ENCODE measurements at regions not wholly inside any gene's neighbourhood (a gene's known extent, or its start where the extent isn't known, plus 50 kb on each side); places are given as distances from the start of the nearest gene placed in this dataset.

DNA sequence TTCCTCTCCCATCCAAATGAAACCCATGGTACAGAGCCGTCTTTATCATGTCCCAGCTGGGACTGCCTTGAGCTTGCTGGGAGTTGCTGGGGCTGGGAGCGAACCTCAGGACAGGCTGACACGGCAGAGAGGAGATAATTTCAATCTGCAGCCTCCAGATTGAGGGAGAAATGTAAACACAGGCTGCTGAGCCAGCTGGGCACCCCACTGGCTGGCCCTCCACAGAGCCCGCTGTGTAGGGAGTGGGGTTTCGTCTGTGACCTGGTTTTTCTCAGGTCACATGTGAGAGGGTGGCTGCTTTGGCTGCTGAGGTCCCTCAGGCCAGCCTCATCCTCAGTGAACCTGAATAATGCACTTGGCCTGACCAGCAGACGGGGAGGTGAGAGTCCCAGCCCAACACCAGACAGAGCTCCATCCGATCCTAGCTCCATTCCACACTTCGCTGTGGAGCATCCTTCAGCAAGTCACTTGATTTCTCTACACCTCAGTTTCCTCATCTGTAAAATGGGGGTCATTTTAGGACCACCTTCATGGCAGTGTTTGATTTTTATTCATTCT is 121.6 kb upstream of the MRPS22 start (continued):
- TF ChIP-seq STAT6 (CRISPR knock-in tag; IDR thresholded peaks at IDR 0.05; ENCODE audit: borderline replicate concordance) (no peak), HNRNPK (IDR thresholded peaks at IDR 0.05; ENCODE audit: low read depth, low read length, poor library complexity, severe bottlenecking) (no peak), KLF9 (CRISPR knock-in tag; IDR thresholded peaks at IDR 0.05; ENCODE audit: low read depth) (no peak)

GRCh38 chr3:139225548-139225947 is 118.3 kb upstream of the MRPS22 start:
- Histone ChIP-seq H4K20me1 (ENCODE audit: insufficient read depth, low read length) (no peaks in the 10 kb centered on the region), H3K9me3 (ENCODE audit: low read length) (no peaks in the 10 kb centered on the region), H2AFZ (ENCODE audit: low read length) (no peak overlapping the region), H3K36me3 (replicated peaks in 1 of 2; ENCODE audit: control insufficient read depth in 1 of 2, insufficient read depth in 2 of 2, low read length in 2 of 2) (no peaks in the 10 kb centered on the region), H3K27me3 (ENCODE audit: control insufficient read depth in 1 of 2, insufficient read depth in 2 of 2, low read length in 2 of 2) (no peaks in the 10 kb centered on the region), H3K27ac (ENCODE audit: extremely low read length, insufficient read depth, low read length) (no peak overlapping the region), H3K4me1 (ENCODE audit: insufficient read depth, low read length) (peaks cover 6% of the 10 kb centered on the region; the same call in 1 of the 2 replicates), H3K4me2 (ENCODE audit: low read depth, low read length) (no peak overlapping the region), H3K79me2 (ENCODE audit: insufficient read depth, low read length) (no peaks in the 10 kb centered on the region), H3K4me3 (replicated peaks in 1 of 3; ENCODE audit: insufficient read depth in 1 of 3, low read depth in 2 of 3, low read length in 3 of 3) (no peak overlapping the region), H3K9ac (ENCODE audit: insufficient read depth, low read depth, low read length) (no peak overlapping the region)
- POLR2A ChIA-PET = no interaction called here
- no peak for ATAC-seq
- in situ Hi-C loops (cut with HindIII; ENCODE audit: extremely low pct_ligation_motif_present, low pct_unique_long_range_greater_than_20kb) = no loop called here
- FAIRE-seq = no peak
- WGBS (ENCODE audit: low lambda C conversion rate) = 21% methylated on average over 4 of the region's 4 CpGs
- DNase-seq (ENCODE audit: low spot score) = no peak
- TF ChIP-seq, protein P1, sequence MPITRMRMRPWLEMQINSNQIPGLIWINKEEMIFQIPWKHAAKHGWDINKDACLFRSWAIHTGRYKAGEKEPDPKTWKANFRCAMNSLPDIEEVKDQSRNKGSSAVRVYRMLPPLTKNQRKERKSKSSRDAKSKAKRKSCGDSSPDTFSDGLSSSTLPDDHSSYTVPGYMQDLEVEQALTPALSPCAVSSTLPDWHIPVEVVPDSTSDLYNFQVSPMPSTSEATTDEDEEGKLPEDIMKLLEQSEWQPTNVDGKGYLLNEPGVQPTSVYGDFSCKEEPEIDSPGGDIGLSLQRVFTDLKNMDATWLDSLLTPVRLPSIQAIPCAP (CRISPR knock-in tag; IDR thresholded peaks at IDR 0.05; ENCODE audit: low read depth) = no peak
- TF ChIP-seq ZNF205 (CRISPR knock-in tag; IDR thresholded peaks at IDR 0.05) = no peak
- CTCF ChIA-PET (ENCODE audit: low intra/inter-chr PET ratio, low total read pairs) = no interaction called here
- BruUV-seq (replicated peaks) = no TSS peak
- intact Hi-C loops (cut with micrococcal nuclease; ENCODE audit: unreplicated experiment) = no loop called here
